HFF-Myc (cell line): ENCODE measurements at regions not wholly inside any gene's neighbourhood (a gene's known extent, or its start where the extent isn't known, plus 50 kb on each side); places are given as distances from the start of the nearest gene placed in this dataset.

ENCODE experiments used
- DNase-seq: peaks from one replicate; pipeline ENCODE4 v3.0.0-alpha.2; 2011; ENCODE audit warnings: low read depth; ENCODE audit errors: extremely low read depth
- H3K4me3 ChIP-seq: replicated peaks from 2 replicates; pipeline ENCODE4 v1.5.1; 2011; ENCODE audit warnings: low read depth, mild to moderate bottlenecking, control low read depth, low read length
- CTCF ChIP-seq: IDR thresholded peaks from 2 replicates; pipeline ENCODE4 v1.5.1; 2012; ENCODE audit warnings: mild to moderate bottlenecking, low read depth, low read length, control low read depth; ENCODE audit errors: missing control alignments

GRCh38 chr7:12985752-12986151, 298.3 kb downstream of the ARL4A start:
- no peak for TF ChIP-seq CTCF
- DNase-seq = no peak
- H3K4me3 ChIP-seq = no peak overlapping the region

GRCh38 chr7:12987238-12987637, 299.8 kb downstream of the ARL4A start:
- DNase-seq = no peak
- H3K4me3 ChIP-seq = no peak overlapping the region
- no peak for TF ChIP-seq CTCF

GRCh38 chr7:12990440-12990839, 303.0 kb downstream of the ARL4A start:
- no peak overlapping the region for H3K4me3 ChIP-seq
- TF ChIP-seq CTCF = no peak
- DNase-seq = no peak

GRCh38 chr7:12993025-12993424, 305.6 kb downstream of the ARL4A start:
- DNase-seq = no peak
- H3K4me3 ChIP-seq = no peak overlapping the region
- no peak for TF ChIP-seq CTCF

- DNase-seq = no peak
- no peak overlapping the region for H3K4me3 ChIP-seq
- no peak for TF ChIP-seq CTCF
Measured at GRCh38 chr7:12995912-12996469, 308.6 kb downstream of the ARL4A start.

DNA sequence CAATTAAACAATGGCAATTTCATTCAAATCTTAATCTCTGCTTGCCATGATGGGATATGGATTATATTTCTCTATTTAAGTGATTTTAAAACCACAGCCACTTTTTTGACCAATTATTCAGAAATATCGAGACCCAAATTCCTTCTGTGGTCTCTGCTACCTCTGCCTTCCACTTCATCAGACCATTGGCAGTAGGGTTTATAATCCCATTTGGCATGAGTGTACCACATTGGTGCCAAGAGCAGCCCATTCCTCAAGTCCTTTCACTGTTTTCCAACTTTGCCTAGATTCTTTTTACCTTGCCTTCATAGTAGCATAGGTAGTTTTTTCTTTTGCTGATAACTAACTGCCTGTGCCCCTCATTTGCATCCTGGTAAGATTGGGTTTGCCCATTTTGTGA, 319.9 kb downstream of the ARL4A start:
- TF ChIP-seq CTCF = no peak
- no peak overlapping the region for H3K4me3 ChIP-seq
- no peak for DNase-seq

DNA sequence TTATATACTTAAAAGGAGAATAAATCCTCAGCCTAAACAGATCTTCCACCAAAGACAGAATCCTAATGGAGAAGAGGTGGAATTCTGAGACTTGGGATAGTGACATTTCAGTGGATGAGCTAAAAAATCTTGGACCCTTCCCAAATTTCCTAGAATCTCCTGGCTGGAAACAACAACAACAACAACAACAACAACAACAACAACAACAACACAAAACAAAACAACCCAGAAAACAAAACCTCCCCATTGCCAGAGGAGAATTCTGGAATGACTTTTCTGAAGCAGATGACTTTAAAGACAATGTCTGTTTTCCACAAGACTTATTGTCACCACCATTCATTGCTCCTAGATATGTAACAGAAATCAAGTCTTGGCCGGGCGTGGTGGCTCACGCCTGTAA, 322.1 kb downstream of the ARL4A start:
- DNase-seq = no peak
- no peak for TF ChIP-seq CTCF
- no peak overlapping the region for H3K4me3 ChIP-seq
